GM12864 (cell line): ENCODE measurements at regions not wholly inside any gene's neighbourhood (a gene's known extent, or its start where the extent isn't known, plus 50 kb on each side); places are given as distances from the start of the nearest gene placed in this dataset.

Experiments
- DNase-seq: peaks from one replicate; pipeline ENCODE4 v3.0.0-alpha.2; 2011; ENCODE audit warnings: low read depth
- H3K4me3 ChIP-seq: 2 replicates; pipeline ENCODE4 v1.5.1; 2011; ENCODE audit warnings: mild to moderate bottlenecking, low read depth, low read length, control low read depth
- CTCF ChIP-seq: IDR thresholded peaks from 2 replicates; pipeline ENCODE4 v1.5.1; 2011; ENCODE audit warnings: low read depth, mild to moderate bottlenecking, moderate library complexity, low read length, control low read depth, inconsistent platforms; ENCODE audit errors: missing control alignments

- TF ChIP-seq CTCF = no peak
- no peak overlapping the region for H3K4me3 ChIP-seq
- DNase-seq = no peak
Observed at GRCh38 chr12:105775343-105775742, 363.4 kb downstream of the NUAK1 start.

- DNase-seq = peak; percentile 52
- no peak for TF ChIP-seq CTCF
- H3K4me3 ChIP-seq = no peak overlapping the region
Observed at GRCh38 chr12:105783983-105784947, 354.5 kb downstream of the NUAK1 start.

GRCh38 chr12:105793421-105793820, 345.3 kb downstream of the NUAK1 start:
- TF ChIP-seq CTCF = no peak
- H3K4me3 ChIP-seq = no peak overlapping the region
- no peak for DNase-seq

DNA sequence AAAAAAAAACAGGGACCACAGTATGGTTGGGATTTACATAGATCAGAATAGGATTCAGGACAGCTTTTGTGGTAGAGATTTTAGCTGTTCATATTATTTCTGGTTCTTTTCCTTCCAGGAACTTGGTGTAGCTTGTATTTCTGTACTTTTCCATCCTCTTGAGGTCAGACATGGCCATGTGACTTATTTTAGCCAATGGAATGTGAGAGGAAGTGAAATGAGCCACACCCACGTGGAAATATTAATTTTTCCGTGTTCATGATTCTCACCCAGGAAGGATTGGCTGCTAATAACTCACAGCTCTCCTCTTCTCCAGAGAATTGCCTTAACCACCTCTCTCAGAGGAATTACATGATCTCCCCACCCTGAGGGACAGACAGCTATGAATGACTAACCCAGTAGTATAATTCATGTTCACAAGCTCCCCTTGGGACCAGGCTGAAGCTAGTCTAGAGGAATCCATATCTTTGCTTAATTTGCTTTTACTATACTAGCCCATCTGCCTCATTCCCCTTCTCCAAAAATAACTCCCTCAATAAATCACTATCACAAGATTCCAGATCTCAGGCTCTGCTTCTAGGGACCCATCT, 340.4 kb downstream of the NUAK1 start:
- DNase-seq = no peak
- TF ChIP-seq CTCF = no peak
- H3K4me3 ChIP-seq = no peak overlapping the region

DNA sequence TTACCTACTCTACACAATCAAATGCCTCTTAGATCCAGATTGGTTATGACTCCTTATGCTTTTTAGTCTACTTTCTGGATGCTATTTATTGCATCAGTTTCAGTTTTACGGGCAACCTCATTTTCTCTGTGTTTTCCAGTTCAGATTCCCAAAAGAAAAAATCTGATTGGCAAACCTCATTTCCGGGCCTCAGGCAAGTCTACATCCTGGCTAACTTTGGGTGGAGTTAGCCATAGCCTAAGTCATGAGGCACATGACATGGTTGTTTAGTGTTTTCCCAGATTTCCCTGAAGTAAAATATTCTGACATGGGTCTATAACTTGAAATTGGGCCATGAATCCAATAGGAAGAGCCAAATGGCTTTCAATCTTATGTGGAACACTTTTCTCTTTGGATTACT, 339.7 kb downstream of the NUAK1 start:
- no peak overlapping the region for H3K4me3 ChIP-seq
- no peak for TF ChIP-seq CTCF

GRCh38 chr12:105801351-105801750, 337.4 kb downstream of the NUAK1 start:
- no peak for DNase-seq
- TF ChIP-seq CTCF = no peak
- no peak overlapping the region for H3K4me3 ChIP-seq

More for the DNA sequence above, 339.7 kb downstream of the NUAK1 start:
- no peak for DNase-seq
